Posterior vena cava (tissue), 2 donors: ENCODE measurements at regions not wholly inside any gene's neighbourhood (a gene's known extent, or its start where the extent isn't known, plus 50 kb on each side); places are given as distances from the start of the nearest gene placed in this dataset.

Experiments
- DNase-seq: peaks from one replicate; pipeline ENCODE4 v3.0.0-alpha.2; 2020; ENCODE audit warnings: low spot score
- intact Hi-C, 2 donors: fragments of 100-400 bp; cut with DNase I; formaldehyde crosslinking; loops; one replicate each; pipeline versions ENCODE4 v1.14.1 to v1.14.2; 2022 to 2023
- donor health status: DM: yes; HTN: yes; CAD: no.
- donor health status: DM: yes; HTN: yes; CAD: no.

DNA sequence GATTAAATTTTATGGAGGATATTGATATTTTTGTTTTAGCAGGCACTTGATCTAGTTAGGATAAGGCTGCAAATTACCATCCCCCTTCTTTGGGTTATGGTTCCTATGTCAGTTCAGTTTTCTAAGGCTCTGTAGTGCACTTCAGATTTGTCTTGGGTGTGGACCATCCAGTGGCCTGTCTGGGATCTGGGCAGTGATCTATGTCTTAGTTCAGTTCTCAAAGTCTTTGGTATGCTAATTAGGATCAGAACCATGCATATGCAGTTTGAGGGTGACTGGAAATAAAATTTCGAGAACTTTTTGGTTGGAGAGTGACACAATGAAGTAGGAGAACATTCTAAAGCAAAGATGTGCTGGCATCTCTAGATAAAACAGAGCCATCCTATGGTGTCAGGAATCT is 388.2 kb downstream of the MID1IP1 start:
- no peak for DNase-seq
- intact Hi-C loops, result no loop called here

GRCh38 chrX:39194673-39195072 is 393.4 kb downstream of the MID1IP1 start:
- no peak for DNase-seq
- intact Hi-C loops, result no loop called here

DNA sequence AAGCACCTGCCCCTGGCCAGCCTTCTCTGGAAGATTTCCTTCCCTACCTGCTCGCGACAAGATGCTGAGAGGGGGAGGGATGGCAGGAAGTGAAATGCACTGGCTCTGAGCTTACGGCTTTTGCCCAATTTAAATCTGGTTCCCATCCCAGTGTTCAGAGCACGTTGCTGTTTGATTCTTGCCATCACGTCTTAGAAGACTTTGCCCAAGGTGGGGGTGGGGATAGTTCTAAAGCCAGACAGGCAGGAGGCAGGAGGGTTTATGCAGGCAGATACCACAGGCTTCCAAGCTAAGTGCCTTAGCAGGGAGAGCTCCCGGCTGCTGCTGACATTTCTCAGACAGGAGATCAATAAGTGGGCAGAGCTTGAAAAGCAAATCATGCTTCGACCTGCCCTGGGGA is 393.9 kb downstream of the MID1IP1 start:
- DNase-seq, result no peak
- intact Hi-C loops, result no loop called here

DNA sequence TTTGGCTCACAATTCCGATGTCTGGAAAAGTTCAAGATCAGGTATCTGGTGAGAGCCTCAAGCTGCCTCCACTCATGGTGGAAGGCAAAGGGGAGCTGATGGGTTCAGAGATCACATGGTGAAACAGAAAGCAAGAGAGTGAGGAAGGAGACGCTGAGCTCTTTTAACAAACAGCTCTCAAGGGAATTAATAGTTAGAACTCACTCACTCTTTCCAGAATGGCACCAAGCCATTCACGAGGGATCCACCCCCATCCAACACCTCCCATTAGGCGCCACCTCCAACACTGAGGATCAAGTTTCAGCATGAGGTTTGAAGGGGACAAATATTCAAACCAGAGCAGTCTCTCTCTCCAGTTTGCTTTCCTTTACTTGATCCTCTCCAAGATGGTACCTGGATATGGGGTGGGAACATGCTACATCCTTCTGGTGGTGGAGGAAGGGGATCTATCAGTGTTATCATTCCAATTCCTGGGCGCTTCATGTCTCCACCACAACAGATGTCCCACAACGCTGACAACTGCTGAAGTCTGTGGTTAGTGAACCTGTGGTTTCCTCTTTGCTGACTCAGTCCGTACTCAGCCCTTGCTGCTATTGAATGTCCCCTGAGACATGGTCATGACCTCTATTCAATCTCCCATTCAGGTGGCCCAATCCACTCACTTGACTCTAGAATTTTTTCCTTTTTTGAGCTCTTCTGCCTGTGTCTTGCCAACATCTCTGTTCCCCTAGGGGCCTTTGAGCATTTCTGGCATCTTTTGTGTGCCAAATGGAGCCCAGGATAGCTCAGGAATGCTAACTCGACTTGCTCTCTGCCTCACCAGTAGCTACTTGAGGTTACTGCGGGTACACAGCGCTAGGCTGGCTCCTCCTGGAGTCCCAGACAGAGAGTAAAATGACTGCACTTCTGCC is 395.2 kb downstream of the MID1IP1 start:
- no peak for DNase-seq
- intact Hi-C loops, result no loop called here

DNA sequence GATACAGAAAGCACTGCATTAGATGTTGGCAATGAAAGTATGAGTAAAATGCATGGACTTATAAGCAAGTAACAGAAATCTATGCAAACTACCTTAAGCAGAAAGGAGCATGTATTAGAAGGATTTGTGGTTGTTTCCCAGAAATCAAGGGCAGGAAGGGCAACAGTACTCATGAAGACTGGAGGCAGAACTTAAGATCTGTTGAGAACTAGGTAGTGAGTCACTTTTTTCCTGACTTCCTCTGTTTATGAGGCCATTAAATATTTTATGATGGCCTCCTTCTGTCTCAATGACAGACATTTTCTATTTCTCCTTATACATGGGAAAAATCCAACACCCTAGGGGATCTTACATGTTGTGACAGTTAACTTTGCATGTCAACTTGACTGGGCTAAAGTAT is 398.2 kb downstream of the MID1IP1 start:
- intact Hi-C loops, result no loop called here
- DNase-seq, result no peak

GRCh38 chrX:39201305-39201990 is 400.2 kb downstream of the MID1IP1 start:
- intact Hi-C loops, result no loop called here
- no peak for DNase-seq

DNA sequence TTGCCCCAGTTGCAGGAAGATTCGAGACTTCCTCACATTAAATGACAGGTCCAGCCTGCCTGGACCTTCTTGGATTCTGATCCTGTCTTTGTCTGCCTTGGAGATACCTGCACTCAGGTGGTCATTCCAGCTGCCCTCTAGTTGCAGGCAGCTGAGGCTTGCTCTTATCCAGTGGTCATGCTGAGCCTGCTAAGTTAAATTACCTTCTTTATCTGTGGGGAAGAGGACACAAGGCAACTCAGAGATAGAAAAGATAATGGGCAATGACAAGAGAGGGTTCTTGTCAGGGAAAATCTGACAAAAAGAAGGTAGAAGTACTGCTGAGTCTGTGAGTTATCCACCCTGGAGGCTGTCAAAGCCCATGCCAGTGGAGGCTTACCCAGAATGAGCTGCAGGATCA is 401.4 kb downstream of the MID1IP1 start:
- no peak for DNase-seq
- intact Hi-C loops, result no loop called here

DNA sequence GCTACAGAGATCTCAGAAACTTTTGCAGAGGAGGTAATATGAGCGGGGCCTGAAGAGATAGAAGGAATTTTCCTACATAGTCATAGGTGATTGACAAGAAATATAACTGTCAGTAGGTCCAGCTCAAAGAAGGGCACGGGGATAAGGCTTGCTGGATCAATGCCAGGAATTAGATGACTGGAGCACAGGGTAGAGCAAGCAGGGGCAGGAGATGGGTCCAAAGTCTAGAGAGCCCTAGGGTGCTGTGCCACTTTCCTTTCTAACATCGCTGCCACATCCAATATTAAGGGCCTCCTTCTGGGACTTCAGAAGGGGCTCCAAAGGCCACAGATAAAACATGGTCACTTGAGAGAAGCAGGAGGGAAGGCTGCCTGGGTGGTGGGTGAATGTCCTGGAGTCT is 402.2 kb downstream of the MID1IP1 start:
- DNase-seq, result no peak
- intact Hi-C loops, result no loop called here

DNA sequence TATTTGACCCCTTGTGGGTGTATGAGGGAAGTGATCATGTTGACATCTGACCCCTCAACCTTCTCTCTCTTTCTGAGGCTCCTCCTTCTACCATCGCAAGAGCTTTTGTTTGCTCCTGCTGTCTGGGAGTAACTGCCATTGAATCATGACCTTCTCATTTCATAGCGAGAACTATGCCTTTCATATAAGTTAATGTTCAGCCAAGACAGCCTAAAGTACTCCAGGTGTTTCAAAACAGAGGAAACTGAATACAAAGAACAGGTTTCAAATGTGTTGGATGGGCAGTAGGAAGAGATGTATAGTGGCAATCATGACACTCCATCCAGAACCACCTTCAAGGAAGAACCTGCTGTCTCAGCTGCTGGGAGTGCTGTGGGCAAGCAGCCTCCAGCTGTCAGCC is 403.1 kb downstream of the MID1IP1 start:
- no peak for DNase-seq
- intact Hi-C loops, result no loop called here

GRCh38 chrX:39204945-39205344 is 403.7 kb downstream of the MID1IP1 start:
- no peak for DNase-seq
- intact Hi-C loops, result no loop called here

- intact Hi-C loops, result no loop called here
- DNase-seq, result no peak
Measured at GRCh38 chrX:39205467-39205866, 404.2 kb downstream of the MID1IP1 start.

DNA sequence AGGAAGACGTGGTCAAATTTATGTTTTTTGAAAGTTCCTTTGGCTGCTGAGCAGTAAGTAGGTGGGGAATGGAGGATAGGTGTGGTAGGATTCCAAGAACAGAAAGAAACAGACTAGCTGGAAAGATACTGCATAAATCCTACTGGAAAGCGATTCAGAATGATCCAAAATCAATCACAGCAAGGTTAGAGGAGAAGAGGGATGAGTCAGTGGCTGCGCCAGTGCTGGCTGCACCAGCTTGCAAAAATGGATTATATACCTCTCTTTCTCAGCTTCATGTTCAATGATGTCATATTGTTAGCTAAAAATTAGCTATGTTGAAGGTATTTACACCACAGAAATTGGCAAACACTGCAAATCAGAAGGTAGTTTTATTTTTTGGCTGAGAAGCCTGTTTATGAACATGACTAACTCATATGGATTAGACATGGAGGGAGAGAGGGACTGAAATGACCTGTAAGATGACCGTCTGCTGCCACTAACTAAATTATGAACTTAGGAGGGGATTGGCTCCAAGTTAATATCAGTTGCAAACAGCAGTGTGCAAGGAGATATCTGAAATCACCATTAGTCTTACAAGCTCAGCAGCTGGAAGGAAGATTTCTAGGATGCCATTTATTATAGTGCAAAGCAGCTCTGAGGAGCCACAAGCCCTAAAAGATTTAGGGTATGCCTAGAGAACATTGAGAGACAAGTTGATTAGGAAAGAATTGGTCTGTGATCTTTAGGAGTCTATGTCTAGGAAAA is 405.3 kb downstream of the MID1IP1 start:
- no peak for DNase-seq
- intact Hi-C loops, result no loop called here

DNA sequence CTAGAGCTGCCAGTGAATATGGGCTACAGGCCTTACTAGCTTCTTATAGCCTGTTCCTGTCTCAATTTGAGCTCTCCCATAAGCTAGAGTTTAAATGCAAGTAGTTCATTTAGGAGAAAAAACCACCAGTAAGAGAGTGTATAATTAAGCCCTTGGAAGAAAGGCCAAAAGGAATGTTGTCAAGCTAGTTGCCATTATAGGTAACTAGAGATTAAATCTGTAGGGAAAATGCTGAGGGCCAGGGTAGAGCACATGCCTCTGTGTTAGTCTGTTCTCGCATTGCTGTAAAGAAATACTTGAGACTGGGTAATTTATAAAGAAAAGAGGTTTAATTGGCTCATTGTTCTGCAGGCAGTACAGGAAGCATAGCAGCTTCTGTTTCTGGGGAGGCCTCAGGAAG is 410.2 kb downstream of the MID1IP1 start:
- intact Hi-C loops, result no loop called here

DNA sequence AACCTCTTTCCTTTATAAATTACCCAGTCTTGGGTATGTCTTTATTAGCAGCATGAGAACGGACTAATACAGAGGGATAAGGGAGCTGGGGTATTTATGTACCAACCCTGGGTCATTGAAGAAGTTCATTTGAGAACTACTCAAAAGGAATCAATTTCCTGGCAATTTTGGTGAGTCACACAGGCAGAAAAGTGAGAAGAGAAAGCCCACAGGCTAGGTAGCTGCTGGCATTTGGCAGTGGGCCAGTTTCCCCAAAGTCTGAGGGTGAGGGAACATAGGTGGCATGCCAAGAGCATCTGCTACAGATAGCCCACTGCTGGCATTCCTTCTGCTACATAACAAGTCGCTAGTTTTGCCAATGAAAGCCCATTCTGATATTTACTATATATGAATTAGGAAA is 411.2 kb downstream of the MID1IP1 start:
- DNase-seq, result no peak
- intact Hi-C loops, result no loop called here

More for the DNA sequence above, 410.2 kb downstream of the MID1IP1 start:
- DNase-seq, result no peak

DNA sequence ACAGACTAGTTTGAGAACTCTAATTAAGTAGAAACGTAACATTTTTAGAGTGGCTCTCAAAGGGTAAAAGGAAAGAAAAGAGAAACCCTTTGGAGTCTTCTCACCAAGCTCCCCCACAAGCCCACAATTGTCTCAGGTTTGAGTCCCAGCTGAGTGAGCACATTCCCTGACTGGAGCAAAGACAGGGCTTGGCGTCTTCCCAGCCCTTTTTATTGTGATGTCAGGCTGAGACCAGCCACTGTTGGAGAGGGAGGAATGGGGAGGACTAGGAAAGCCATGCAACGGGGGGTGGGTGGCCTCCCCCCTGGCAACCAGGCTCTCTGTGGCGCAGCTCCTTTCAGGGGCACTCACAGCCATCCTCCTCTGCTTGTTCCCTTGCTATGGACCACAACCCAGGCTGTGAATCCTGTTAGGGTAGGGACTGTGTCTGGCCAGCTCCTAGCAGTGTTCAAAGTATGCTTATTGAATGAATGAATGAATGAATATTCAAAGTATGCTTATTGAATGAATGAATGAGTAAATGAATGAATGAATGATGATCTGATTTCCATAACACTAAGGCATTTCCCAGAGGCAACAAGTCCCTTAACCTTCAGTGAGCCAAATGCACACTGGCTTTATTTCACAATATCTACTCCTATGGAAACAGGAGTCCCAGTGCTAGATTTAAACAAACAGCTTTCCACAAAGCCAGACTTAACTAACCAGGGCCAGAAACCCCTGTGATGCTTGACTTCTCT is 413.3 kb downstream of the MID1IP1 start:
- intact Hi-C loops, result no loop called here
- DNase-seq, result no peak

DNA sequence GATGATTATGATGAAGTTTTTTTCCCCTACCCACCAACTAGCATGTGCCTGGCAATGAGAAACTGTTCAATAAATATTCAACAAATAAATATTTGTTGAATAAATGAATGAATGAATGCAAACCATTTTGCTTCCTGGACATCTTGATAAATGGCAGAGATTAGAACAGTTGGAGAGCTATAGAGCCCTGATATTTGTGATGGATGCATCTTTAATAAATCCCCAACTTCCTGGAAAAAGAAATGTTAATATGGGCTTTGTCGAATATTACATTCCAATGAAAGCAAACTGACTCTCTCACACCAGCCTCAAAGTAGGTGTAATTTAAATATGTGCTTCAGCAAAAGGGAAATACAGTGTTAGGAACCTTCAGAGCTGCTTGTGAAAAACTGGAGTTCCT is 419.7 kb downstream of the MID1IP1 start:
- intact Hi-C loops, result no loop called here
- DNase-seq, result no peak

DNA sequence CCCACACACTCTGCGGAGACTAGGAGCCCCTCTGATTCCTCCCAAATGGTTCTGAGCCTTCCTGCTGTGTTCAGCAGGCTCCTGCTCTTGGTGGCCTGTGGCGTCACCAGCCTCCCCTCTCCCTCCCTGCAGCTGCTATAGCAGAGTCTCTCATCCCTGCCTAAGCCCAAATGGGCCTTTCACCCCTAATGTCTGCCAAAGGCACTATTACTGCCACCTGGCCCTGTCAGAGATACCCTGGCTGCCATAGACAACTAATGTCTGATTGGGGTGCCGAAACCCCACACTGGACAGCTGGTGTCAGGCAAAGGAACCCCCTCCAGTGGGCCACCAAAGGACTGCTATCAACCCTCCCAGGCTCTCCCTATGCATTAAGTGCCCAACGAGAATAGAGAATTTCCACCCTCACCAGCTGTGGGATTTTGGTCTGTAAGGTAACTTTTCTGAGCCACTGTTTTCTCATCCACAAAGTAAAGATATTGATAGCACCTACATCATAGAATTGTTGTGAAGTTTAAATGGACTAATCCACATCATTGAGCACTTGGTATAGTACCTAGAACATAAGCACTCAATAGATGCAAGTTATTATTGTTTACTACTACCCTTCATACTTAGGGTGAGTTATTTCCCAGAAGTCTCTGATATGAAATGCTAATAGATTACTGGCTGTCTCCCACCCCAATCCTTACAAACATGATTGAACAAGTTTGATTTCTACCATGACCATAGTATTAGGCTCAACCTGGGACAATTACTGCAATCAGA is 421.3 kb downstream of the MID1IP1 start:
- intact Hi-C loops, result no loop called here

DNA sequence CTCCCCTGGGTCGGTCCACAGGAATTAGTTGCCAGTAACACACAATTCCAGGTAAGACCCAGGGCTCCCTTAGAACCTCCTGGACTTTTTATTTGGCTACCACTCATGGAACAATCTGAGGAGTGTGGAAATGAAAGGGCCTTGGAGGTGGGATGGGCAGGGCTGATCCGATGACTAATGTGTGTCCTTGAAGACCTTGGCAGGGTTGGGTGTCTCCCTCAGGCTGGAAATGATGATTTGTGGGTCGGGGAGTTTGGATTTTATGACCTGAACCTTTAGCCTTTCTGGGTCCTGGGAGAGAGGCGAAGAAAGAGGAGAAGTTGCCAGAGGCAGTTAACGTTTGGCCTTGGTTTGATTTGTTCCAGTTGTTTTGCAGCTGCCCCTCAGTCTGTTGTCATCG is 425.0 kb downstream of the MID1IP1 start:
- intact Hi-C loops, result no loop called here
- no peak for DNase-seq

More for the DNA sequence above, 421.3 kb downstream of the MID1IP1 start:
- no peak for DNase-seq

GRCh38 chrX:39227371-39227770 is 426.1 kb downstream of the MID1IP1 start:
- DNase-seq, result no peak
- intact Hi-C loops, result no loop called here
